HG03460 (cell line): ENCODE measurements at regions not wholly inside any gene's neighbourhood (a gene's known extent, or its start where the extent isn't known, plus 50 kb on each side); places are given as distances from the start of the nearest gene placed in this dataset.

Experiments
- ATAC-seq: cut with Tn5 transposase; IDR thresholded peaks from one replicate; pipeline ENCODE4 v1.9.1; 2021; ENCODE audit not compliant: unreplicated experiment

DNA sequence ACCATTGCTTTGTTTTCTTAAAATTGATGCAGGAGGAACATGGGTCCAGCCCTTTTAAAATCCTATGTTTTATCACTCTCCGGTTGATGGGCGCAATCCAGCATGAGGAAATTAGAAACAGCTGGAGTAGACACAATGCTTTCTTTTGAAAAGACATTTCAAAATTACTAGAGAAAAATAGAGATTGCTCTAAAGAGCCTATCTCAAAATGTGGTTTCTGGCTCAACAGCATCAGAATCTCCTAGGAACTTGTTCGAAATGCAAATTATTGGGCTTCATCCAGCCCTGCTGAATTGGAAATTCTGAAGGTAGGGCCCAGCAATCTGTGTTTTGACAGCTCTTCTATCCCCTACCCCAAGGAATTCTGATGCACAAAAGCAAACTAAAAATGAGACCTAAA, 190.8 kb upstream of the BMP2 start:
- no peak for ATAC-seq

GRCh38 chr20:6575912-6576401, 191.5 kb upstream of the BMP2 start:
- peak; percentile 85 for ATAC-seq

DNA sequence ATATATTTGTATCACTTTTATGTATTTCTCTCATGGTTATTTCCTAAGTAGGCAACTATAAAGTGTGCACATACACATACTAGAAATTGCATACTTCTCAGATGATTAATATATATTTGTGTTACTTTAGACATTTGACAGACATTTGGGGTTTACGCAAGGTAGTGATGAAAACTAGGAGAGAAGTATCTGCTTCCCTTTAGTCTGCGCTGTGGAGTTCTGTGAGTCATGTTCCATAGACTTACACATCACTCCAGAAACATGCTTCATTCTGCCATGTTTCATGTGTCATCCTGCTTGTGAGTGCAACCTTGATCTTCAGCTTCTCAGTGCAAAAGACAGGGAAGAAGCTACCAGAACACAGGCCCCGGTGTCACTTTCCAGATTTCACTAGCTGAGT, 200.7 kb upstream of the BMP2 start:
- no peak for ATAC-seq

- no peak for ATAC-seq
These were observed 205.4 kb upstream of the BMP2 start for GRCh38 chr20:6562111-6562510.

GRCh38 chr20:6560978-6561377, 206.5 kb upstream of the BMP2 start:
- ATAC-seq: no peak

- no peak for ATAC-seq
These were observed 207.7 kb upstream of the BMP2 start for GRCh38 chr20:6559791-6560190.

DNA sequence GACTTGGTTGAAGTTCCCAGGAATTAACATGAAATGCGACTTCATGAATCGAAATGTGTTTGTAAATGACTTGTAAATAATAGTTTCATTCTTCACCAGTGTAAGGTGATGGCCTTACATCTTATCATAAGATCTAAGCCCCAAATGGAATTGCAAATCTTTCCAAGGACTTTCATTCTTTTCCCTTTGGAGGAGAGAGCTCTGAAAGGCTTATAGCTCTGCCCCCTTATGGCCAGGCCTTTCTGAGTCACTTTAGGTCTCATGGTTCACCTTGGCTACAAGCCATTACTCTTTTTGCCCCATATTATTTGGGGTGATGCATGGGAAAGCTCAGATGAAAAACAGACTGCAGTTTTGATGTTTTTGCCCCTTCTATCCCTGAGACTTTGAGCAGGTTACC, 209.1 kb upstream of the BMP2 start:
- ATAC-seq: no peak

DNA sequence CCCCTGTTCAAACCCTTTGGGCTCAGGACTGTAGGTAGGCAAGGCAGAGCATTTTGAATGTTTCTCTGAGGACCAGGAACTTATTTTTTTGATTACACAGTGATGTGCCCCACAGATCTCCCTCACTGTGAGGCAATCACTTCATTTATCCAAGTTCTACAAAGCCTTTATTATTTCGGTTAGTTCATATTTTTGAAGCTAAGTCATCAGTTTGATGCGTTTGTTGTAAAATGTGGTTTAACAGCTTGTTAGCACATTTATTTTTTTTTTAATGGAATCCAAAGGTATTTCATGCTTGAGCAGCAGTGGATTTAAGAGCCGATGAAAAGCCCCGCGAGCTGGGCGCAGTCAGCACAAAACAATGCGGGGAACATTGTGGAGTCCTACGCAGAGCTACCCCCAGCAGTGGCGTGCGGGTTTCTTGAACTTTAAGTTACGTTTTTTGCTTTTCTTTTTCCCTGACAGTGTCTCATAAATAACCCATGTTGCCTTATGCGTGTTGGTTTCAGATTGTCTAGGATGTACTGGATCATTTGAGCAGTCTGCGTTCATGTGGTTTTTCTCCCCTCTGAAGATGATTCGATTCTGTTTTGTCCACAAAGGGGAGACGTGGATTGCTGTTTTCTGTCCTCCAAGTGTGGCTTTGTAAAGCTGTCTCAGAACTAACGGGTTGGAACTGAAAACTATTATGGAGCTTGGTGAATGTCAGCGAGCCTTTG, 233.6 kb upstream of the BMP2 start:
- no peak for ATAC-seq

- ATAC-seq: no peak
These were observed 234.1 kb upstream of the BMP2 start for GRCh38 chr20:6533351-6533750.

DNA sequence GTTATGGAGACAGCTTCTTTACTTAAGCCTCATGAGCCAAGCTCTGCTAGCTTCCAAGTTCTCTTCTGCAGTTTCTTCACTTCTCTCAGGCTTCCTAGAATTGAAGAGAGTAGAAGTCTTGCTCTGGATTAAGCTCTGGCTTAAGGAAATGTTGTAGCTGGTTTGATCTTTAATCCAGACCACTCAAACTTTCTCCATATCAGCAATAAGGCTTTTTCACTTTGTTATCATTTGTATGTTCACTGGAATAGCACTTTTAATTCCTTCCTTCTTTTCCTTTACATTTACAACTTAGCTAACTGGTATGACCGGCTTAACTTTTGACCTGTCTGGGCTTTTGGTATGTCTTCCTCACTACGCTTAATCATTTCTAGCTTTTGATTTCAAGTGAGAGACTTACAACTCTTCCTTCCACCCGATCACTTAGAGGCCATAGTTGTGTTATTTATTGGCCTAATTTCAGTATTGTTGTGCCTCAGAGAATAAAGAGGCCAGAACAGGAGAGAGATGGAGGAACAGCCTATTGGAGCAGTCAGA, 236.6 kb upstream of the BMP2 start:
- ATAC-seq: no peak

DNA sequence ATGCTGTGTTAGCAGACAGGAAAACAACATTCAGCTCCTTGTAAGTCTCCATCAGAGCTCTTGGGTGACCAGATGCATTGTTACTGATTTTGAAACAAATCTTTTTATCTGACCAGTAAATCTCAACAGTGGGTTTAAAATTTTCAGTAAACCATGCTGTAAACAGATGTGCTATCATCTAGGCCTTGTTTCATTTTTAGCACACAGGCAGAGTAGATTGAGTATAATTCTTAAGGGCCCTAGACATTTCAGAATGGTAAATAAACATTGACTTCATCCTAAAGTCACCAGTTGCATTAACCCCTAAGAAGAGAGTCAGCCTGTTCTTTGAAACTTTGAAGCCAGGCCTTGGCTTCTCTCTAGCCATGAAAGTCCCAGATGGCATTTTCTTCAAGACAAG, 237.2 kb upstream of the BMP2 start:
- no peak for ATAC-seq

DNA sequence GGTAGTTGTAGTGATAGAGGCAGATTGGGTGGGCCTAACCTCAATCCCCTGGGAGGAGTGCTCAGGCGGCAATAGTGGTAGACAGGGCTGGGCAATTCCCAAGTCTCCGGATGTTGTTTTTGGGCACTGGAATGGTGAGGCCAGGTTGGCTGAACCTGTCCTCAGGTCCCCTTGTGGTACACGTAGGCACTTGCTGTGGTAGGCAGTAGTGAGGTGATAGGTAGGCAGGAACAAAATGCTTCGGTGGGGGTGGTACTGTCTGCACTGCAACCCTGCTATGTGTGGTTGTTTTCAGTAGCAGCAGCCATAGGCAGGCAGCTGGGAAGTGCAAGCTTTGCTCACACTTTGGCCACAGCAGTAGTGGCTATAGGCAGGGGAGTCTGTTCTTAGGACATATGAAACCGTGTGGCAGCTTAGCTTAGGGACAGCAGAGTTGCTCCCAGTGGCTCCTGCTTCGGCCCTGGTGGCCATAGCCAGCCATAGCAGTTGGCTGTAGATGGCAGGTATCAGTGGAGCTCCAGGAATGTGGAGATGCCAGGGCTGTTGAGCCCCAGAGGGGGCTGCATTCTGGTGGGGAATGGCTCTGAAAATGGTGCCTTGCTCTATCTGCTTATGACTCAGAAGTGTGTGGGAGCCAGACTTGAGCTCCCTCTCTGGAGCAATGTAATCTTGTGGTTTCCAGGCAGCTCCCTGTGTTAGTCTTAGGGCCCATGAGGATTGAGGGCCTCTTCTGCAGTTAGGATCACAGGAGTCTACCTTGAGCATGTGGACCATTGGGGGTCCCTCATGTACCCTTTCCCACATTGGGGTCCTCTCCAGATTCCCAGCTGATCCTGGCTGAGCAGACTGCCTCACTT, 241.8 kb upstream of the BMP2 start:
- ATAC-seq: no peak

DNA sequence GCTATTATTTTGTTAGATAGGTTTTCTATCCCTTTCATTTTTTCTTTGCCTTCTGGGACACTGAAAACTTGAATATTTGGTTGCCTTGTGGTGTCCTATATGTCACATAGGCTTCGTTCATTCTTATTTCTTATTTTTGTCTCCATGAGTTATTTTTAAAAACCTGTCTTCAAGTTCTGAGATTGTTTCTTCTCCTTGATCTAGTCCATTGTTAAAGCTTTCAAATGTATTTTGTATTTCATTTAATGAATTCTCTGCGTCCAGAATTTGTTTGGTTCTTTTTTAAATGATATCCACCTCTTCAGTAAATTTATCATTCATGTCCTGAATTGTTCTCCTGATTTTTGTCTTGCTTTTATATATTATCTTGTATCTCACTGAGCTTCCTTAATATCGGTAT, 243.2 kb upstream of the BMP2 start:
- ATAC-seq: no peak

- no peak for ATAC-seq
These were observed 247.9 kb upstream of the BMP2 start for GRCh38 chr20:6519556-6519955.

- no peak for ATAC-seq
These were observed 252.2 kb upstream of the BMP2 start for GRCh38 chr20:6515261-6515660.

- no peak for ATAC-seq
These were observed 253.9 kb upstream of the BMP2 start for GRCh38 chr20:6513599-6513998.

DNA sequence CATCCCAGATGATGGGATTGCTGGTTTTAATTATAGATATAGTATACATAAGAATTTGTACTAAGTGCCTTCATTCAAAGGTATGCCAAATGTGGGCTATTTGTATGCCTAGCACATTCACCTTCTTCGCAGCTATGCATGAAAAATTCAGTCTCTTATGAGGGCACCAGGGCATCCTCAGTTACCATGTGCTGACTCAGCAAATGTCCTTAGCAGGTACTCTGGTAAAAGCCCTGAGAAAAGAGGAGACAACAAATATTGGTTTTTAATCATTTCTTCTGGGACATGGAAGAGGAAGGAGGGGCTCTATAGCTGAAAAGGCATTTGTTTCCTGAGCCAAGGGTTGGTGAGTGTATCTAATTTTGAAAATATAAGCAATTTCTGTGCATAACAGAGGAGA, 258.1 kb upstream of the BMP2 start:
- no peak for ATAC-seq

DNA sequence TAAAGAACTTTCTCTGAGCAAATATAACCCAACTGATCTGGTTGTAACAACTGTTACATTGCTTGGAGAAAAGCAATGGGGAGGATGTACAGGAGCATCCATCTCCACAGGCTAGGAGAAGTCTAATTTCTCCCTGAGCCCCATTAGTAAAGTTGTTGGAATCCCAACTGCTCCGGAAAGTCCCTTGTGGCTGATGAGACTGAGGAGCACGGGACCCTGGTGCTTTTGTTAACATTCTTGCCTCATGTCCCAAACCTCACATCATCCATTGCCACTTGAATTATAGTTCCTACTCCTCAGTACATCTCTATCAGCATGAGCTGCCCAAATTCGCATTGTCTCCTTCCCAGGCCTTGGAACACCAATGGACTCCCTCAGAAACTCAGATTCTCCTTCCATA, 260.6 kb upstream of the BMP2 start:
- no peak for ATAC-seq

DNA sequence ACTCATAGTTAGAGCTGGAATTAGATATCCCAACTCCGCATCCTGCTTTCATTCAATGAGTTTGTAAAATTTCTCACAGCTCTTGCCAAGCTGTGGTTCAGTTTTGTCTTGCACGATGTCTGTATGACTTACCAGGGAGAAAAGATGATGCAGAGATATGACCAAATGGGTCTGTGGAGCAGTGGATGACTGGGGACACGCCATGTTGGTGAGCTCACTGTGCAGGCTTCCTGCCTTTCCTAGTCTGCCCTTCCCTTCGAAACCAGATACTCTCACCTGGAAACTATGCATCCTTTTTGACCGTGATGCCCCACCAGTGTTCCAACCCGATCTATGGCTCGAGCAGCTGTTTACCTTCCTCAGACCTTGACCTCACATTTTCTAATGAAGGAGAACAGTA, 262.7 kb upstream of the BMP2 start:
- ATAC-seq: no peak

GRCh38 chr20:6504179-6504578, 263.3 kb upstream of the BMP2 start:
- no peak for ATAC-seq

DNA sequence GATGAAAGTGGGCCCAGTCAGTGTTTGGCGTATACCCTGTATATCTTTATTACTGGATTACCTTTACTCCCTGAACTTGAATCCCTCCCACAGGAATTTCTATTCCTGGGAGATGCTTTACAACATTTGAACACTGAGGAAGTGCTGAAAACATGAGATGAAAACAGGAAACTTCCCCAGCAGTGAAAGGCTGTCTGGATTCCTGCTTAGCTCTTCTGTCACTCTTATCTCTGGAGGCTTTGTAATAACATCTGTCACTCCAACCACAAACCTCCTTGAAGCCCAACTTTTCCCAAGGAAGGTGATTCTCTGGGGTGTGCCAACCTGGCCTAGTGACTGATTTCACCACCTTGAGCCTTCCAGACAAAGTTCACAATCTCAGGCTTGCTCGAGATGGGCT, 264.5 kb upstream of the BMP2 start:
- no peak for ATAC-seq

- no peak for ATAC-seq
These were observed 265.3 kb upstream of the BMP2 start for GRCh38 chr20:6502219-6502618.
